ENCODE measurements at regions not wholly inside any gene's neighbourhood (a gene's known extent, or its start where the extent isn't known, plus 50 kb on each side); places are given as distances from the start of the nearest gene placed in this dataset.

DNA sequence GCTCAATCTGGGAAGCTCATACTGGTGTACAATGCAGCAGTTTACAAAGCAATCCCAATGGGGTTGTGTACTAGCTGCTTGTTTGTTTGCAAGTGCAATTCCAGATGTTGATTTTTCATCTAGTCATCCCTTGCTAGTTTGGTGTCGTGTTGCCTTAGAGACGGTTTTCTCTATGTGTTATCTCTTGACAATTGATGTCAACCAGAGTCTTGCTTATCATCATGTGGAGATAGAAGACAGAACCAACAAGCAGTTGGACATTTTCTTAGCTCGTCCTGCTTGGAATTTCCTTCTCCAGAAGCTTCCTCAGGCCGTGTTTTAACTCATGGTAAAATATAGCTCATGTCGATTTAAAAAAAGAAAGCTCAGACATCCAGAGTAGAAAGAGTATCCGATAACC is 262.0 kb upstream of the KCNH8 start:
- no peak for DNase-seq

DNA sequence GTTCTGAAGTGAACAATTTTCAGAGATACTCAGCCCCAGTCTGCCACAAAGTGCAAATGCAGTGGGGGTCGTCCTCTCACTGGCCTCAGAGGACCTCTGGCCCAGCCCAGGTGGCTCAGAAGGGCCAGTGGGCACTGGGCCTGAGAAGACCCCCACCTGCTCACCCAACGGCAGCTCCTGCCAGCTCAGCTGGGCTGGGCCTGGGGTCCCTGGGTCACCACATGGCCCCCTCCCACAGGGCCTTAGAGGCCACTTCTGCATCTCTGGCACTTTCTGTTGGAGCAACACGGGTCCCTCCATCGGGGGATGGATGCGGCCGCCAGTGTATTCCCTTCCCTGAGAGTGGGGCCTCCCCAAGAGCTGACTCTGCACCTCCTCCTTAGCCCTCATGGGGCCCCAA is 262.7 kb upstream of the KCNH8 start:
- DNase-seq: no peak

DNA sequence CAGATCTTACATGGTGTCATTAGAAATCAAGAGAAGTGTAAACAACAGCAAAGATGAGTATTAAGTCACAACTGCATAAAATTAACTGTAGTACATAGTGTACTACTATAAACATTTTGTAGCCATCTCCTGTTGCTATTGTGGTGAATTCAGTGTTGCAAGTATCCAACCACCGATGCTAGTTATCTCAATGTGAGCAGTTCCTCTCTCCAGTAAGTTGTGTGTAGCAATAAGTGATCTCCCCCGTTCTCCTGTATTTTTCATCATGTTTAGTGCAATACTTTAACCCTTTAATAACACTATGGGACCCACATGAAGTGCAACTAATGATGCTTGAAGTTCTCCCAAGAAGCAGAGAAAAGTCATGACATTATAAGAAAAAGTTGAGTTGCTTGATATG is 264.7 kb upstream of the KCNH8 start:
- DNase-seq: no peak

DNA sequence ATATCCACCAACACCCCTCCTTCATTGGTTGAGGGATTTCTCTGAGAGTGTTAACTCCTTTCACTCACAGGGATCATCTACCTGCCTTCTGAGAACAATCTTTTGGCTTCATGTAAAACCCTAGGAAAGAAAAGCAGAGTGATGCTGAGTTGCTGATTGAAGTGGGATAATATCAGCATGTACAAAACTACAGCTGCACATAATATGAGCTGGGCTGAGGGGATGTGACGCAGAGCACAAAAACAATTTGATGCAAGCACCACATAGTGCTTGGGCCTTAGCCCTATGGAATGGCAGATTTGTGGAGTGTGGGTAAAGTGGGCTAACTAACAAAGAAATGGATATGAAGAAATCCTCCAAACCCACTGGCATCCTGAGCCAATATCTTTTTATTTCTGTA is 267.6 kb upstream of the KCNH8 start:
- no peak for DNase-seq

DNA sequence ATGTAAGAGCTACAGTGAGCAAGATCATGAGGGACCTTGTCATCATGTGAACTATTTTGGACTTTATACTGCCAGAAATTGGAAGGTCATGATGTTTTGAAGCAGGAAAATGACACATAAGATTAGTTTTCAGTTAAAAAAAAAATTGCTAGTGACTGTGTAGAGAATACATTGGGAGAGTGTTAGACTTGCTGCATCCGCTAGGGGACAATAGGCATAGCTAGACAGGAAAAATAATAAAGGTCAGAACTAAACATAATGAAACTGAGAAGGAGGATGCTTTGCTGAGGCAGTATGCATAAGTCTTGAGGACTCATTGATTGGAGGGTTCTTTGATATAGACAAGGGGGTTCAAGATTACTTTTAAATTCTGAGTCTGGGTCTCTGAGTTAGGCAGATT is 275.8 kb upstream of the KCNH8 start:
- no peak for DNase-seq

DNA sequence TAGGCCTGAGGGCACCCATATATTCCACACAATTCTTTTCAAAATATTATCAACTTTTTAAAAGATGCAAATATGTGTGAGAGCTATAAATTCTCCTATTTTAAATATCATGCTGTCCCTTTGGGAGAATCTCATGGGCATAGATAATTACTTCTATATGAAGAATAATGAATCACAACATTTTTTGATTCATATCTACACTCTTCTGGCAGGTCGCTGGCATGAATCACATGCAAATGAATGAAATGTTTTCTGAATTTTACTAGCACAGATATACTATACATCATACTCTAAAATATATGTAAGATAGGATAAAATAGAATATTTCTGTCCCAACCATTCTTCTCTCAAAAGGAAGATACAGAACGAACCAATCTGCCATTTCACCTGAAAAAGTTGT is 277.7 kb upstream of the KCNH8 start:
- DNase-seq: no peak

DNA sequence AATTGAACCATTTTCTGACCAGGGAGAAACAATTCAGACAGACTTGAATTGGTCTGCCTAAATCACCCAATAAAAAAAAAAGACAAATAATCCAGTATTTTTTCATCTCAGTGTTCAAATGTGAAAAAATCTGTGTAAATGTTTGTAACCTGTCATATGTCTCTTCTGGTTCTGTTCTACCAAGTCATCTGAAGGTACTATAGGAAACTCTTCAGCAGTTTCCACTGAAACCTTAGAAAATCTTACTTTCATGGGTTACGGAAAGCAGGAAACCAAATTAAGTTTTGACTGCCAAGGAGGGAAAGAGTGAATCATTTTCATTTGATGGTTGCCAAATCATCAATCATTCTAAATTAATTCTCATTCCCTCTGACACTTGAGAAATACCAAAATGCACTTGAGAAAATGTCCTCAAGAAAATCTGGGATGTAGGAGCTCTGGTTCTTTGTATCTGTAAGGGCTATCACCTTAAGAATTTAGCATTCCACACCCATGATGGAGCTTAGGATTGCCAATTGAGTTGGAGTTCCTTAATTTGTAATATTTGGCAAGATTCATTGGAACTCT is 278.2 kb upstream of the KCNH8 start:
- no peak for DNase-seq

DNA sequence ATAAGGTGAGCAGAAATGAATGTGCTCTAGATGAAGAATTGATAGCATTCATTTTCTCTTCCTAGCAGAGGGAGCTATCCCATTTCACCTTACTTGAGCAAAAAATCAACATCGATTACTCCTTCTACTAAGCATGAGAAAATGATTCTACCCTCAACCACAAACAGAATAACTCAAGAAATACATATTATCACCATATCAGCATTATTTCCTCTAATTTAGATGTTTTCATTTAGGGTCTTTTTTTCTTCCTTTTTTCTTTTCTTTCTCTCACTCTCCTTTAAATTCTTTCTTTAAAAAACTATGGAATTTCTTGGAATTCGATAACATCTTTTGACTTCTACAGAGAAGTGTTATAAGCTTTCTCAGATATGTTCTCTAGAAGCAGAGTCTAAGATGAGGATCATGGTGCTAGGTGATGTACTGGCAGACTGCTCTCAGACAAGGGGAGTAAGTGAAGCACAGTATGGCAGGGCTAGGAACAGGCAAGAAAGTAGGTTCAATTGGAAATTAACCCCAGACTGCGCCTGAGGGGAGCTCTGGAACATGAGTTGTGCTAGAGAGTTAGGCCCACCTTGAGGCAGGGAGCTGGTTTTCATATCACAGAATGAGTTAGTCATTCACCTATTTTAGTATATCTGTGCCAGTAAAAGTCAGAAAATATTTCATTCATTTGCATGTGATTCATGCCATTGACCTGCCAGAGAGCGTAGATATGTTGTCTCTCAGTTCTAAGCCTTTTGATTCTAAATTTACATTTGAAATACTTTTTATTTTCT is 279.2 kb upstream of the KCNH8 start:
- no peak for DNase-seq

DNA sequence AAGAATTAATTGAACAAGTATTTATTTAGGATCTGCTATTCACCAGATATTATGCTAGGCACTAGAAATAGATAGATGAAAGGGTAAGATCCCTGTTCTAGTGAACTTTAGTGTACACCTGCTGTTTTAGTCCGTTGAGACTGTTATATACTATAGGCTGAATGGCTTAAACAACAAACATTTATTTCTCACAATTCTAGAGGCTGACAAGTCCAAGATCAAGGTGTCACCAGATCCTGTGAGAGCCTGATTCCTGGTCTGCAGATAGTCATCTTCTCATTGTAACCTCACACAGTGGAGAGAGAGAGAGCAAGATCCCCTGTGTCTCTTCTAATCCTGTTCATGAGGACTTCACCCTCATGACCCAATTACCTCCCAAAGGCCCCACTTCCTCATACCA is 281.4 kb upstream of the KCNH8 start:
- no peak for DNase-seq

DNA sequence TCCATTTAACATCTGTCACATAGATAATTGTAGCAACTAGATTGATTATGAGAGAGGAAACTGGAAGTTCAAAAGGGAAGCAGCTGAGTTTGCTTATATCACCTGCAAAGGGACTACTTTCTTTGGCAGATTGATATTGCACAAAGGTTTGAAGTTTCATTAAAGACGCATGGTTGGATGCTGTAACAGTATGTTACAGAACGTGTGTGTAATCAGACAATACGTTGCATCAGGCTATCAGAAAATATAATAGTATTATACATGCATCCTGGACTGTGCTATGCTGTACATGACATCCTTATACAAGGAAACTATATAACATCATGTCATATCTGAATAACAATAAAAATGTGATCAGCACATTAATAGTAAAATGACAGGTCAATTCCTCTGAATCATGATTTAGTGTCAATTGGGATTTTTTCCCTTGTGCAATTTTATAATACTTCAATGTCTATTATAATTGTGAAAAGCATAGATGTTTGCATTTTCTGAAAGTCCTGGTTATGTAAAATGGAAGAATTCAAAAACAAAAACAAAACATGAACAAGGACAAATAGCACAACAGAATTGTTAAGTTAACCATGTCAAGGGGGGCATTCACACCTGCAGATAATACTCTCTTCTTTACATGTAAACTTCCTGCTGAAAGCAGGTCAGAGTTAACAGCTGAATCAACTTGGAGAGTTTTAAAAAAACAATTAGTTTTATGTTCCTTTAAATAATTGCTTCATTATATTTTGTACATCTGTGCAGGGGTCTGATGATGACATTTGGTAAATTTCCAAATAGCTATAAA is 283.2 kb upstream of the KCNH8 start:
- no peak for DNase-seq

DNA sequence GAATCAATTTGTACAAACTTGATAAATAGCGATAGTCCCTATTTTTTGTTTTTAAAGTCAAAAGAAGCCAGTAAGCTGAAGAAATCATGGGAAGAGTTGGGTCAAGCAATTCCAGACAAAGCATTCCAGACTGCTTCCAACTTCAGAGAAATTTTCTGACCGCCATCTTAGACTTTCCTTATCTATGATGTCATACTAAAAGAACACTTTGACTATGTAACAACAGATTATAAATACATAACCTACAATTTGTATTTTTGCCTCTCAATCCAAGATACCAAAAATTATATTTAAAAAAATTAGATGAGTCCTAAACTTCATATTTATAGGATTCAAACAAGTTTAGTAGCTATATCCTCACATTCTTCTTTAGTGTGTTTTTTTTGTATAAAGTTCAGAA is 286.2 kb upstream of the KCNH8 start:
- no peak for DNase-seq

DNA sequence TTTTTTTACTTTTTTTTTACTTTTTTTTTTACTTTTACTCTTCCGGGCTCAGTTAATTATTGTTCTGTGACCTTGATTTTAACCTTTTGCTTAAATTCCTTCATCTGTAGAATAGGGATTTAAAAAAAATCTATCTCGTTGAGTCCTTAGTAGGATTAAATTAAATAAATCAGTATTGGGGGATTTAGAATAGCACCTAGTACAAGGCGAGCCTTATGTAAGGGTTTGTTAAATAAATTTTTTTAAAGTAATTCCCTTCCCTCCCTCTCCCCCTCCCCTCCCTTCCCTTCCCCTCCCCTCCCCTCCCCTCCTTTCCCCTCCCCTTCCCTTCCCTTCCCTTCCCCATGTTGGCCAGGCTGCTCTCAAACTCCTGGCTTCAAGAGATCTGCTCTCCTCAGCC is 287.2 kb upstream of the KCNH8 start:
- DNase-seq: no peak

DNA sequence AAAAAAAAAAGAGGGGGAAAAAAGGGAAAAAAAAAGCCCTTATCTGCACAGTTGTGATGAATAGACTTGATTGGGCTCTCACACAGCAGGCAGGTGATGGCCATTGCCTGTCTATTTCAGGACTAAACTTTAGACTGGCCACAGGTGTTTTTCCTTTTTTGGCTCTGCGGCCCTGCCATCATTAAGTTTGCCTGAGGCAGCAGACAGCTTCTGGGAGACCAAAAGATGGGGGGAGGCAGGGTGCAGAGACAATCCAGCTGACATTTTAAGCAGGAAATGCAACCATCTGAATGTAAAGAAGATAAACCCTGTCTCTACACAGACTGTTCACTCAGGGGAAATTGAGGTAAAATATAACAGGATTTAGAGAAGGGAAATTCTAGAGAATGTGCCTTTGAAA is 295.0 kb upstream of the KCNH8 start:
- no peak for DNase-seq

DNA sequence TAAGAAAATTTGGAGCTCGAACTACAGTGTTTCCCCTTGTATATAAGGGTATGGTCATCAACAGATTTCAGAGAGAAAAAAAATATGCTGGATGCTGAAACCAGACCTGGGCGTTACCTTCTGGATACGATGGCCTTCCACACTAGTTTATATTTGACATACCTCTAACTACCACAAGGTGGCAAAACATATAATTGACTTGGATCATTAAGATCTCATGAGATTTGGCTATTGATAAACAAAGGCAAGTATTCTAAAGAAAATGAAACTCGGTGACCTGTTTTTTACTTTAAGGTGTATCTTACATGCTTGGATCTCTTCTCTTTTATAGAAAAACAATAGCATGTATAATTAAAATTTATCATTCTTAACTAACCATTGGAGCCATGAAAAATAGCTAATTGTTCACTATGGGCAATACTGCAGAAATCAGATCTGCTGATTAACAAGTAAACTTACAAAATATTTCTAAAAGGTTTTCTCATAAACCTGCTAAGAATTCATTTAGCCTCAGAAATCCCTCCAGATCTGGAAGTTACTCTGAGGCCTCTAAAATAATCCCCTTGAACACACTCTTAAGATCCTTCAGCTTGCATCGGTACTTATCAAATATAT is 300.6 kb upstream of the KCNH8 start:
- no peak for DNase-seq

DNA sequence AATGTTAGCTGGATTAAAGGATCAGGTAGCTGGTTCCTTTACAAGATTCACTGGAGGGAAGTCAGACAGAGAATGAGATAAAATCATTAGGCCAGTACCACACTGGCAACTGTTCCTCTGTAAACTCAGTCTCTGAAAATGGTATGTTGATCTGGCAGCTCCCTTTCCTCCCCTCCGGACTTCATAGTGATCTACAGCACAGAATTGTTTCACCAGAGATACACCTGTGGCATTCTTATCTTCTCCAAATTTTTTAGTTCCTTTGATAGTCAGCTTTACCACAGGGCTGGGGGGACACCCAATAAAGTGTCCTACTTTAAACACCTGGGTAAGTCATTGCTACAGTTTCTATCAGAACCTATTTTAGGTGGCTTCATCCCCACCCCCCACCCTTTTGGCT is 304.3 kb upstream of the KCNH8 start:
- no peak for DNase-seq

DNA sequence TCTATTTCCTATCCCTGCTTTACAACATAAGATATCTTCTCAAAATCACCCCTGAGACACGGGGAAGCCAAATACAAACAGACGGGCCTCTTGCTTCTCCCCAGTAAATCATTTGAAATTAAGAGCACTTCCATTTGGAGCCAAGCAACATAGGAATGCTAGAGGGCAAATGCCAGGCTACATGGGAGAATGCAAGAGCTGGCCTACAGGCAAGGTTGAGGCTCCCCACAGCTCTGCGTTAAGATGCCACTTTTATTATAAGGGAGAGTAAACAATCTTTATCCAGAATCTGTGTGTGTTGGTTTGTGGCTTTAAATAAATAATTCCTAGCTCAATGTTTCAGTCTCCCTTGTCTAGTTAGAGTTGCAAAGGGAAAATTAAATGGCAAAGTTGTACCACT is 305.1 kb upstream of the KCNH8 start:
- no peak for DNase-seq

DNA sequence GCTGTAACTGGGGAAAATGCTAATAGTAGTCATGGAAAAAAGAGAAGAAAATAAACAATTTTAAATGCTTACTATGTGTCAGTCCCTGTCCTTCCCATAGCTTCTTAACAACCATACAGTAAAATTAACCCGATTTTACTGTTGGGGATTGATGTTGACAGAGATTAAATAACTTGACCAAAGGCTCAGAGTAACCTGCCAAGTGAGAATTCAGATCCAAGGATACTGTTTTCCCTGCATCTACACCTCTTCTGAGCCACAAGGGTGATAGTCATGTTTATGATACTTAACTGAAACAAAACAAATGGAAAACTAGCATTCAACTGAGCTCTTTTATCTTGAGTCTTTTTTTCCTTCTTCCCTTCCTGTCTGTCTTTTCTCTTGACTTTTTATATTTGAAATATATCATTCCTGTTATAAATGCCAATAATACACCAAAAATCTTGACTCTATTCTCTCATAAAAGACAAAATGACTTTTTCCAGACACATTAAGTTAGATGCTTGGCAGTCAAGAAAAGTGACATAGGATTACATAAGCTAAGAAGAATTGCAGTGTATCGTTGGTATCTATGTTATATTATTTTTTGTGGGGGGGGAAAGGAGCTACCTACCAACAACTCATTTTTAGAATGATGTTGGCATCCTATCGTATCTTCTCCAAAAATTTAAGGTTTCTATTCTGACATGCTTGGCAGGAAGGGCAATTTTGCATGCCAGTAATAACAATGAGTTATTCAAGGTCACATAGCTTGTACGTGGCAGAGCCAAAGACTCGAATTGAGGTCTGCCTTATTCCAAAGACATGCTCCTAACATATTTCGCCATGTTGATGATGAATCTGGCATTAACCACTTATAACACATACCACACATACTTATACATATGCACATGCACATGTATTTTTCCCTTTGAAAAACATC is 306.6 kb upstream of the KCNH8 start:
- no peak for DNase-seq

DNA sequence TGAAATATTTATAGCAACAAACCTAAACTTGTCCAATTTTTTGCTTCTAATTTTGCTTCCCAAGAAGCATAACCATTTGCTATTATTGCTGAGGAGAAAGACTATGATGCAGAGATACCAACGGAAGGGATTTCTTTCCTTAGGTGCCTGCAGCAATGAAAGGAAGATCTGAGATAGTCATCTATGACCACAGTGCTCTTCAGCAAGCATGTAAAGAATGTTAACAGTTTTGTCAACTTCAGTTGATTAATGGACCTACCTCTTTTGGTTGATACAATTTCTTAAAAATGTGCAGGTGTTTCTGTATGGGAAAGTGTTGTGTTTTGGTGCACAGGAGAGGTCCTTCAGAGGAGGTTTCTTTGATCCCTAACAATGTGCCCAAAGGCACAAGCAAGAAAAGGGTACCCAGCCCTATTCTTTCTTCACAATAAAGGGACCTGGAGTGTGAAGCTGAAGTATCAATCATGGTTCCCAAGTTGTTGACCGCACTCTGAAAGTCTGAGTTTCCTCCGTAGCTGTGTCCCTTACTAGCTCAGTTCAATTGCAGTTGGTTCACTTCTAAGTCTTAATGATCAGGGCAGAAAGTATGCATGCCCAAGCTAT is 307.7 kb upstream of the KCNH8 start:
- DNase-seq: no peak

DNA sequence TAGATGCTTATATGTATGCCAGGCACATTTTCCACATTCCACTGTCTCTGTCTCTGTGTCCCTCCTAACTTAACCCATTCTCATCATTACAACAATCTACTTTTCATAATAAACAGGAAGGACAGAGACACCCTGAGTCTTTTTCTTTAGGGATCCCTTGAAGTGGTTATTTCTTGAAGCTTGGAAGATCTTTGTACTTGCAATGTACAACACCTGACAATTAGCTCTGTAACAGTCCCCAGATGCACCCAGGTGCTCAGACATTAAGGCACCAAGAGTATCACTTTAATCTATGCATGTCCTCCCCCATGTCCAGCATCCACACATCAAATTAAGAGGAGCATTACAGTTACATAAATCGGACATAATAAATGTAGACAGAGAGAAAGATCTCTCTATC is 309.6 kb upstream of the KCNH8 start:
- no peak for DNase-seq

DNA sequence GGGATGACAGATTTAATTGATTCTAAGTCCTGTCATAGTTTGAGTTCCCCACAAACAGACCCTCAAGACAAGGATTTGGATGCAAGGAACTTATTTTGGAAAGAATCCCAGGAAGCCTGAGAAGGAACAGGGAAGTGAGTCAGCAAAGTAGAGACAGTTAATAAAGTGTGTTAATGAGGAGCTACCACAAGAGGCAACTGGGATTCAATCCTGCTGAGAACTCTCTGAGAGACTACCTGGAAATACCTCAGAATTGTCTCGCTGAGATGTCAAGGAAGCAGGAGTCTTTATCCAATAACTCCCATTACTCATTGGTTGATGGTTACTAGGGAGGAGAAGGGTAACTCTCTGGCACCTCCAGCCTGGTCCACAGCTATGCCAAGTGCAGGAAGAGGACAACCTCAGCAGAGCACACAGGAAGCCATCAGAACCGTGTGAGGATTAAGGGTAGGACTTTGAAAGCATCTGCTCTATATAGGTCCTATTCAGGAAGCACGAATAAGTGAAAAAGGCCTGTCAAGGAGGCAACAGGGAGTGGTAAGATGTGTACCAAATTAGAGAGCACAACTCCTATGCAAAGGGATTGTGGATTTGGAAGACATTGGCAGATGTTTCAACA is 311.1 kb upstream of the KCNH8 start:
- no peak for DNase-seq

Data from hypothalamus (tissue), 51 donors.